ACC112 (cell line): ENCODE measurements at regions not wholly inside any gene's neighbourhood (a gene's known extent, or its start where the extent isn't known, plus 50 kb on each side); places are given as distances from the start of the nearest gene placed in this dataset.

ENCODE experiments used
- H2AFZ ChIP-seq: fragments of 200-600 bp; sonication (generic); one replicate; pipeline ENCODE4 v1.6.0; 2017; ENCODE audit warnings: antibody characterized with exemption, low read length; ENCODE audit not compliant: unreplicated experiment
- H3K27ac ChIP-seq: fragments of 200-600 bp; sonication (generic); 2 replicates; pipeline ENCODE4 v1.5.1; 2014; ENCODE audit warnings: low read depth, mild to moderate bottlenecking, antibody characterized with exemption, low read length, moderate library complexity
- H3K27me3 ChIP-seq: fragments of 200-600 bp; sonication (generic); 2 replicates; pipeline ENCODE4 v1.6.1; 2014; ENCODE audit warnings: mild to moderate bottlenecking, antibody characterized with exemption, low read length, moderate library complexity, mixed read lengths; ENCODE audit not compliant: insufficient read depth
- H3K36me3 ChIP-seq: fragments of 200-600 bp; sonication (generic); 2 replicates; pipeline ENCODE4 v1.6.1; 2016; ENCODE audit warnings: mild to moderate bottlenecking, antibody characterized with exemption, low read length, moderate library complexity, mixed read lengths; ENCODE audit not compliant: insufficient read depth
- H3K4me1 ChIP-seq: fragments of 200-600 bp; sonication (generic); one replicate; pipeline ENCODE4 v1.6.1; 2016; ENCODE audit warnings: low read length, mixed read lengths; ENCODE audit not compliant: insufficient read depth, unreplicated experiment, control insufficient read depth
- H3K4me3 ChIP-seq: fragments of 200-600 bp; sonication (generic); 2 replicates; pipeline ENCODE4 v1.5.1; 2014; ENCODE audit warnings: mild to moderate bottlenecking, low read depth, low read length
- H3K79me2 ChIP-seq: fragments of 200-600 bp; sonication (generic); one replicate; pipeline ENCODE4 v1.6.0; 2016; ENCODE audit warnings: low read length; ENCODE audit not compliant: control insufficient read depth, unreplicated experiment, insufficient read depth

- H2AFZ ChIP-seq, result no peak overlapping the region
- no peaks in the 10 kb centered on the region for H3K4me1 ChIP-seq
- H3K27me3 ChIP-seq, result no peaks in the 10 kb centered on the region
These were observed 188.5 kb downstream of the URI1 start for GRCh38 chr19:30130356-30131122.

GRCh38 chr19:30131246-30131645 lies 189.2 kb downstream of the URI1 start:
- Histone ChIP-seq H3K27me3 (no peaks in the 10 kb centered on the region), H2AFZ (no peak overlapping the region), H3K79me2 (no peaks in the 10 kb centered on the region), H3K27ac (no peak overlapping the region), H3K4me3 (no peak overlapping the region), H3K4me1 (no peaks in the 10 kb centered on the region), H3K36me3 (no peaks in the 10 kb centered on the region)

More at GRCh38 chr19:30130356-30131122, 188.5 kb downstream of the URI1 start:
- H3K27ac ChIP-seq, result no peak overlapping the region
- H3K4me3 ChIP-seq, result no peak overlapping the region
- no peaks in the 10 kb centered on the region for H3K36me3 ChIP-seq
- no peaks in the 10 kb centered on the region for H3K79me2 ChIP-seq

- Histone ChIP-seq H3K36me3 (no peaks in the 10 kb centered on the region), H3K27me3 (no peaks in the 10 kb centered on the region), H3K4me3 (no peak overlapping the region), H3K4me1 (no peaks in the 10 kb centered on the region), H3K27ac (no peak overlapping the region), H2AFZ (no peak overlapping the region), H3K79me2 (no peaks in the 10 kb centered on the region)
These were observed 189.8 kb downstream of the URI1 start for GRCh38 chr19:30131722-30132291.

GRCh38 chr19:30132343-30133075 lies 190.5 kb downstream of the URI1 start:
- Histone ChIP-seq H3K4me1 (no peaks in the 10 kb centered on the region), H3K79me2 (no peaks in the 10 kb centered on the region), H3K27ac (no peak overlapping the region), H2AFZ (no peak overlapping the region), H3K27me3 (no peaks in the 10 kb centered on the region), H3K36me3 (no peaks in the 10 kb centered on the region), H3K4me3 (no peak overlapping the region)

GRCh38 chr19:30133803-30134202 lies 191.8 kb downstream of the URI1 start:
- H3K4me1 ChIP-seq, result no peaks in the 10 kb centered on the region
- no peak overlapping the region for H2AFZ ChIP-seq
- H3K27ac ChIP-seq, result no peak overlapping the region
- H3K27me3 ChIP-seq, result no peaks in the 10 kb centered on the region
- no peaks in the 10 kb centered on the region for H3K79me2 ChIP-seq
- H3K36me3 ChIP-seq, result no peaks in the 10 kb centered on the region
- no peak overlapping the region for H3K4me3 ChIP-seq

- no peaks in the 10 kb centered on the region for H3K36me3 ChIP-seq
- H3K4me1 ChIP-seq, result no peaks in the 10 kb centered on the region
- H3K27me3 ChIP-seq, result no peaks in the 10 kb centered on the region
- H3K79me2 ChIP-seq, result no peaks in the 10 kb centered on the region
- H3K27ac ChIP-seq, result no peak overlapping the region
- no peak overlapping the region for H2AFZ ChIP-seq
- H3K4me3 ChIP-seq, result no peak overlapping the region
These were observed 193.2 kb downstream of the URI1 start for GRCh38 chr19:30135093-30135757.

- no peaks in the 10 kb centered on the region for H3K79me2 ChIP-seq
- H3K27me3 ChIP-seq, result no peaks in the 10 kb centered on the region
- no peak overlapping the region for H2AFZ ChIP-seq
- H3K4me3 ChIP-seq, result no peak overlapping the region
- no peaks in the 10 kb centered on the region for H3K36me3 ChIP-seq
- H3K4me1 ChIP-seq, result no peaks in the 10 kb centered on the region
- H3K27ac ChIP-seq, result no peak overlapping the region
These were observed 193.8 kb downstream of the URI1 start for GRCh38 chr19:30135797-30136196.

- Histone ChIP-seq H3K4me3 (no peak overlapping the region), H3K4me1 (no peaks in the 10 kb centered on the region), H2AFZ (no peak overlapping the region), H3K27ac (no peak overlapping the region), H3K36me3 (no peaks in the 10 kb centered on the region), H3K79me2 (no peaks in the 10 kb centered on the region), H3K27me3 (no peaks in the 10 kb centered on the region)
These were observed 194.7 kb downstream of the URI1 start for GRCh38 chr19:30136611-30137195.

GRCh38 chr19:30137747-30138146 lies 195.7 kb downstream of the URI1 start:
- H3K27ac ChIP-seq, result no peak overlapping the region
- no peaks in the 10 kb centered on the region for H3K27me3 ChIP-seq
- H3K4me1 ChIP-seq, result no peaks in the 10 kb centered on the region
- H2AFZ ChIP-seq, result no peak overlapping the region
- no peaks in the 10 kb centered on the region for H3K36me3 ChIP-seq
- no peaks in the 10 kb centered on the region for H3K79me2 ChIP-seq
- no peak overlapping the region for H3K4me3 ChIP-seq

- no peak overlapping the region for H3K27ac ChIP-seq
- H3K36me3 ChIP-seq, result no peaks in the 10 kb centered on the region
- no peak overlapping the region for H2AFZ ChIP-seq
- no peaks in the 10 kb centered on the region for H3K79me2 ChIP-seq
- H3K4me3 ChIP-seq, result no peak overlapping the region
- H3K4me1 ChIP-seq, result no peaks in the 10 kb centered on the region
- H3K27me3 ChIP-seq, result no peaks in the 10 kb centered on the region
These were observed 202.3 kb downstream of the URI1 start for GRCh38 chr19:30144242-30144758.
